GM19043 (cell line): ENCODE measurements at regions not wholly inside any gene's neighbourhood (a gene's known extent, or its start where the extent isn't known, plus 50 kb on each side); places are given as distances from the start of the nearest gene placed in this dataset.
"Not testable (repeated sequence)": the region's sequence is repeated elsewhere in the genome, so short reads cannot be mapped to it uniquely, and the experiment has no call there.

Source experiments
- ATAC-seq: cut with Tn5 transposase; IDR thresholded peaks from one replicate; pipeline ENCODE4 v1.9.1; 2021; ENCODE audit warnings: low read depth; ENCODE audit not compliant: unreplicated experiment

GRCh38 chr13:109947006-109947405, 160.6 kb upstream of the IRS2 start:
- no peak for ATAC-seq

- ATAC-seq = no peak
Measured at GRCh38 chr13:109945206-109945960, 159.0 kb upstream of the IRS2 start.

- ATAC-seq = no peak
Measured at GRCh38 chr13:109941951-109942350, 155.6 kb upstream of the IRS2 start.

DNA sequence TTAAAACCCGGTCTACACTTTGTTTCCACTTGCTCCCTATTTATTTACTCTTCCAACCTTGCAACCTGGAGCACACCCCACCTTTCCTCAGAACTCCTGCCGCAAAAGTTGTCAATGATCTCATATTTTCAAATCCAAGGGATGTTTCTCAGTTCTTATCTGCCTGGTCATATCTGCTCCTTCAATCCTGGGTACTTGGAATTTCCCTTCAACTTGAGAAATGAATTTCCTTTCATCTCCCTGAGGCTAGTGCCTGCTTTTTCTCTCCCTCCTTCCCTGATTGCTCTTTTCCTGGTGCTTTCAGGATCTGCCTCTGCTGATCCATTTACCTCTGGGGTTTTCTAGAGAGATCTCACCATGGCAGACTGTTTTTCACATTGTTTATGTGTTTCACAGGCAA, 154.8 kb upstream of the IRS2 start:
- no peak for ATAC-seq

- ATAC-seq = no peak
Measured at GRCh38 chr13:109940637-109941036, 154.3 kb upstream of the IRS2 start.

DNA sequence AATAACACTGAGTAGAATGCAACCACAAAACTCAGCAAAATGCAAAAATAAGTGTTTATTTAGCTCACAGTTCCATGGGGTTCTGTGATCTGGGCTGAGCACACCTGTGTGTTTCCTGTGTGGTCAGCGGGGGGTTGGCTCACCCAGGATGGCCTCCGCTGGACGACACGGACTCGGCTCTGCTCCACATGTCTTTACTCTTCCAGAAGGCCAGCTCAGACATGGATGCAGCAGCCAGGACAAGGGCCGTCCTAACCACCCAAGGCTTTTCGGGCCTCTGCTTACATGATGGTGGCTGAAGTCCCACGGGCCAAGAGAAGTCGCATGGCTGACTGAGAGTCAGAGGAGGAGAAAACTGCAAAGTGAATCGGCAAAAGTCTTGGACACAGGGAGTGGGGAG, 153.5 kb upstream of the IRS2 start:
- no peak for ATAC-seq

GRCh38 chr13:109939180-109939579, 152.8 kb upstream of the IRS2 start:
- ATAC-seq = no peak

- no peak for ATAC-seq
Measured at GRCh38 chr13:109938255-109938936, 152.0 kb upstream of the IRS2 start.

DNA sequence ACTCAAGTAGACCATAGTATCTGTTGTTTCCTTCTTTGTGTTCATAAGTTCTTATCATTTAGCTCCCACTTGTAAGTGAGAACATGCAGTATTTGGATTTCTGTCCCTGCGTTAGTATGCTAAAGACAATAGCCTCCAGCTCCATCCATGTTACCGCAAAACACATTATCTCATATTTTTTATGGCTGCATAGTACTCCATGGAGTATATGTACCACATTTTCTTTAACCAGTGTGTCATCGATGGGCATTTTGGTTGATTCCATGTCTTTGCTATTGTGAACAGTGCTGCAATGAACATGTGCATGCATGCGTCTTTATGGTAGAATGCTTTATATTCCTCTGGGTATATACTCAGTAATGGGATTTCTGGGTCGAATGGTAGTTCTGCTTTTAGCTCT, 148.1 kb upstream of the IRS2 start:
- ATAC-seq = not testable (repeated sequence)

DNA sequence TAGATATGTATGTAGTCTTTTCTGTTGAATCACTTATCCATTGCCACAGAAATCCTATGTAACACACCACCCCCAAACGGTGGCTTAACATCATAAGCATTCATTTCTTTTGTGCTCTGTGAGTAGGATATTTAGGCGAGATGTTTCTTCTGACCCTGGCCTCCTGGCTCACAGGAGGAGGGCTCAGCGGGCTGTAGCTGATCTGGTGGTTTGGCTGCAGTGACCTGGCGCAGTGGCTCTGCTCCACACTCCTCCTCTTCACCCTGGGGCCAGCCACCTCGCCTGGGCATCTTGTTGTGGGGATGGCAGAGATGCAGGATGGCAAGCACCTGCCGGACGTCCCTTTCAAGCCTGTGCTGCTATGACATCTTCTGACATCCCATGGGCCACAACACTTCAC, 147.1 kb upstream of the IRS2 start:
- ATAC-seq = no peak

DNA sequence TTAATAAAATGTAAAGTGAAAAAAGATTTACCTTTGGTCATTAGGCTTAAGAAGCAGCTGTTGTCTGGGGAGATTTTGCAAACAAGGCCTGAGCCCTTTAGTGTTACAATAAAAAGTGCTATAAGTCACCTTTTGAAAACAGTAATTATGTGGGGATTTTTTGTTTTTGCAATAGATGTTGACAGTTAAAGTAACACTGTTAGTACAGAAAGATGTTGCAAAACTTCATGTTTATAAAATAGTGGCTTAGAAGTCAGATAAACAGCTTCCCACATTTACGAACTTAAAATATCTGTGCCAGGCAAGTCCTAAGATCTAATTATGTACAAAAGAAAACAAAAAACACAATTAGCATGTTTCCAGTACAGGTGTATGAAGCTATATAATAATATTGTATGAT, 138.0 kb upstream of the IRS2 start:
- no peak for ATAC-seq

DNA sequence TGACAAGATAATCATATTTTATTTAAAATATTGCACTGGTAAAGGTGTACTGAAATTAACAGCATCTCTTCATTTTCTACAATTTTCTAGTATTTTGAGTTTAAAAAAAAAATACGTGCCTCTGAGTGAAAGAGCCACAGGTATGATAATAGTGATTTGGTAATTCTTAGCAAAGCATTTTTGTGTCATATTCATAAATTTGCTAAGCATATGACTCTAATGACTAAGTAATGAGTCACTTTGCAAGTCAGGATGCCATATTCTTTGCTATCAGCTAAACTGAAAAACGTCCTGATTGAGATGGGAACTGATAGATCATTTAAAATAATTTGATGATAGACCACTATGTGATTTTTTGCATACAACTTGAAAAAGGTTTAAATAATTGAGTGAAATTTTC, 136.1 kb upstream of the IRS2 start:
- ATAC-seq = no peak

- ATAC-seq = no peak
Measured at GRCh38 chr13:109919715-109920375, 133.5 kb upstream of the IRS2 start.

GRCh38 chr13:109918179-109918711, 131.9 kb upstream of the IRS2 start:
- ATAC-seq = no peak

DNA sequence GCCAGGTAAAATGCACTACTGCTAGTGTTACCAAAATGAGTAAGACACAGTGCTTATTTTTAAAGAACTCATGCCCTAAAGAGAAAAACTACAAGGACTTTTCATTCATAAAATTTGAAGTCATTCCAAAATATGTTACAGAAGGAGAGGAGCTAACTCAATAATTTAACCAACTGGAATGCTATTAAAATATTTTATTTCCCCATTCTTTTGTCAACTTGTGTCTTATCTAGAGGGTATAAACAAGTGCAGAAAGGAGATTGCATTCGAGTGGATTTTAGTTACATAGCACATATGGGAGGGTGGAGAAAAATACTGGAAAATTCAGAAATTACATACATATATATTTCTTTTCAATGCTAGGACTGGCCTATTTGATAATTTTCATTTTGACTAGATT, 131.0 kb upstream of the IRS2 start:
- no peak for ATAC-seq

DNA sequence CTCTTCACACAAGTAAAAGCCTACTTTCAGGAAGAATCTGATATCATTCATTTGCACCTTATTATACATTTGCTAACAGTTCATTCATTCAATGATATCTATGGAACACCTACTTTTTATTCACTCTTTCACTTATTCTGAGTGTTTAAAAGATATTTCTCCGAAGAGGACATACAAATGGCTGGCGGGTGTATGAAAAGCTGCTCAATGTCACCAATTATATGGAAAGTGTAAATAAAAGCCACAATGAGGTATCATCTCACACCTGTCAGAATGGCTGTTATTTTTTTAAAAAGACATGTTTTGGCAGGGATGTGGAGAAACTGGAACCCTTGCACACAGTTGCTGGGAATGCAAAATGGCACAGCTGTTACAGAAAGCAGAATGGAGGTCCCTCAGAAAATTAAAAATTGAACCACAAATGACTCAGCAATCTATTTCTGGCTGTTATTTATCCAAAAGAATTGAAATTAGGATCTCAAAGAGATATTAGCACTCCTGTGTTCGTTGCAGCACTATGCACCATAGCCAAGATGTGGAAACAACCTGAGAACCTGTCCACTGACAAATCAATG, 127.6 kb upstream of the IRS2 start:
- no peak for ATAC-seq

- ATAC-seq = no peak
Measured at GRCh38 chr13:109913186-109913585, 126.8 kb upstream of the IRS2 start.

DNA sequence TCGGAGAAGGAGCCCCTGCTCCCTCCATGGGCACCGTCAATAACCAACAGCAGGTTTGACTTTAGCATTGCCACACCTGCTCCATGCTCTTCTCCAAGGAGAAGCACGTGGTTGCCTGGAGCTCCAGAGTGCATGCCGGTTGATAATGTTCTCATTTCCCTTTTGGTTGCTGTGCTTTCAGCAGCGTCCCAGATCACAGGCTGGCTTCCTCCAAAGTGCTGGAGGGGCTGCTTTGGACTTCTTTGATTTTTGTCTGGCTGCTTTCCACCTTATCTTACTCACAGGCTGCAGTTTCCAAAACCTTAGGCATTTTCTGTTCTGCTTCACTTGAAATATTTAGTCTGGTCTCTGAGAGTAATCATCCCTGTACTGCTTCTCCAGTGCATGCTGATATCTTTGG, 123.8 kb upstream of the IRS2 start:
- ATAC-seq = no peak

GRCh38 chr13:109906976-109907375, 120.6 kb upstream of the IRS2 start:
- ATAC-seq = no peak

DNA sequence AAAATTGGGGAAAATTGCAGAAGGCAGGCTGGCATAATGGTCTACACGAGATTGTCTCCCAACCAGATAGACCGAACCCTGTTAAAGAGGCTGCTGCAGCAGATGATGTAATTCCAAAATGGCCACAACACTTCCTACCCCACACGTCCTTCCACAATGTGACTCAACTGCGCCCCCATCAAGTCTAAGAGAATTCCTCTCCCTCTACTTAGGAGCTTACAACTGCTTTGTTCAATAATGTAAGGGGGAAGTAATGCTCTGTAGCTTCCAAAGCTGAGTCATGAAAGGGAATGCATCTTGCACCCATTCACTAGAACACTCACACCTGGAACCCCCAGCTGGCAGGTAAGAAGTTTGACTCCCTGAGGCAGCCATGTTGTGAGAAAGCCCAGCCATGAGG, 117.8 kb upstream of the IRS2 start:
- ATAC-seq = no peak

GRCh38 chr13:109900741-109901140, 114.4 kb upstream of the IRS2 start:
- ATAC-seq = no peak
